ENCODE measurements at regions not wholly inside any gene's neighbourhood (a gene's known extent, or its start where the extent isn't known, plus 50 kb on each side); places are given as distances from the start of the nearest gene placed in this dataset.

DNA sequence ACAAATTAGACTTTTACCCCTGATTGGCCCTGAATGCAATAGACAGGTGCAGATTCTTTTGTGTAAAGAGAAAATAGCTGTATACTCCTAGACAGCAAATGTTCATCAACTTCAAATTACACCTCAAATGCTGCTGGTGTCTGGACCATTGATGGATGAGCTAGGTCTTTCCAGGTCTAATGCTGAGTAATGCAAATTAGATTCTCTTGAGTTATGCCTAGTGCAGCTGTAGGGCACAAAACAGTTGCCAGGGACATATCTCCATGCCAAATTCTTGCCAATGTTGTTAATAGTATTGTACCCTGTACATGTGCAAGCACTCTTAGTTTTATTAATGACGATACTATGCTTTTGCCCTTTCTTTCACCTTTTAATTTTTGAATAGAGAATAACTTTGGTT lies 72.3 kb upstream of the CNTLN start (continued):
- TF ChIP-seq, protein P1, sequence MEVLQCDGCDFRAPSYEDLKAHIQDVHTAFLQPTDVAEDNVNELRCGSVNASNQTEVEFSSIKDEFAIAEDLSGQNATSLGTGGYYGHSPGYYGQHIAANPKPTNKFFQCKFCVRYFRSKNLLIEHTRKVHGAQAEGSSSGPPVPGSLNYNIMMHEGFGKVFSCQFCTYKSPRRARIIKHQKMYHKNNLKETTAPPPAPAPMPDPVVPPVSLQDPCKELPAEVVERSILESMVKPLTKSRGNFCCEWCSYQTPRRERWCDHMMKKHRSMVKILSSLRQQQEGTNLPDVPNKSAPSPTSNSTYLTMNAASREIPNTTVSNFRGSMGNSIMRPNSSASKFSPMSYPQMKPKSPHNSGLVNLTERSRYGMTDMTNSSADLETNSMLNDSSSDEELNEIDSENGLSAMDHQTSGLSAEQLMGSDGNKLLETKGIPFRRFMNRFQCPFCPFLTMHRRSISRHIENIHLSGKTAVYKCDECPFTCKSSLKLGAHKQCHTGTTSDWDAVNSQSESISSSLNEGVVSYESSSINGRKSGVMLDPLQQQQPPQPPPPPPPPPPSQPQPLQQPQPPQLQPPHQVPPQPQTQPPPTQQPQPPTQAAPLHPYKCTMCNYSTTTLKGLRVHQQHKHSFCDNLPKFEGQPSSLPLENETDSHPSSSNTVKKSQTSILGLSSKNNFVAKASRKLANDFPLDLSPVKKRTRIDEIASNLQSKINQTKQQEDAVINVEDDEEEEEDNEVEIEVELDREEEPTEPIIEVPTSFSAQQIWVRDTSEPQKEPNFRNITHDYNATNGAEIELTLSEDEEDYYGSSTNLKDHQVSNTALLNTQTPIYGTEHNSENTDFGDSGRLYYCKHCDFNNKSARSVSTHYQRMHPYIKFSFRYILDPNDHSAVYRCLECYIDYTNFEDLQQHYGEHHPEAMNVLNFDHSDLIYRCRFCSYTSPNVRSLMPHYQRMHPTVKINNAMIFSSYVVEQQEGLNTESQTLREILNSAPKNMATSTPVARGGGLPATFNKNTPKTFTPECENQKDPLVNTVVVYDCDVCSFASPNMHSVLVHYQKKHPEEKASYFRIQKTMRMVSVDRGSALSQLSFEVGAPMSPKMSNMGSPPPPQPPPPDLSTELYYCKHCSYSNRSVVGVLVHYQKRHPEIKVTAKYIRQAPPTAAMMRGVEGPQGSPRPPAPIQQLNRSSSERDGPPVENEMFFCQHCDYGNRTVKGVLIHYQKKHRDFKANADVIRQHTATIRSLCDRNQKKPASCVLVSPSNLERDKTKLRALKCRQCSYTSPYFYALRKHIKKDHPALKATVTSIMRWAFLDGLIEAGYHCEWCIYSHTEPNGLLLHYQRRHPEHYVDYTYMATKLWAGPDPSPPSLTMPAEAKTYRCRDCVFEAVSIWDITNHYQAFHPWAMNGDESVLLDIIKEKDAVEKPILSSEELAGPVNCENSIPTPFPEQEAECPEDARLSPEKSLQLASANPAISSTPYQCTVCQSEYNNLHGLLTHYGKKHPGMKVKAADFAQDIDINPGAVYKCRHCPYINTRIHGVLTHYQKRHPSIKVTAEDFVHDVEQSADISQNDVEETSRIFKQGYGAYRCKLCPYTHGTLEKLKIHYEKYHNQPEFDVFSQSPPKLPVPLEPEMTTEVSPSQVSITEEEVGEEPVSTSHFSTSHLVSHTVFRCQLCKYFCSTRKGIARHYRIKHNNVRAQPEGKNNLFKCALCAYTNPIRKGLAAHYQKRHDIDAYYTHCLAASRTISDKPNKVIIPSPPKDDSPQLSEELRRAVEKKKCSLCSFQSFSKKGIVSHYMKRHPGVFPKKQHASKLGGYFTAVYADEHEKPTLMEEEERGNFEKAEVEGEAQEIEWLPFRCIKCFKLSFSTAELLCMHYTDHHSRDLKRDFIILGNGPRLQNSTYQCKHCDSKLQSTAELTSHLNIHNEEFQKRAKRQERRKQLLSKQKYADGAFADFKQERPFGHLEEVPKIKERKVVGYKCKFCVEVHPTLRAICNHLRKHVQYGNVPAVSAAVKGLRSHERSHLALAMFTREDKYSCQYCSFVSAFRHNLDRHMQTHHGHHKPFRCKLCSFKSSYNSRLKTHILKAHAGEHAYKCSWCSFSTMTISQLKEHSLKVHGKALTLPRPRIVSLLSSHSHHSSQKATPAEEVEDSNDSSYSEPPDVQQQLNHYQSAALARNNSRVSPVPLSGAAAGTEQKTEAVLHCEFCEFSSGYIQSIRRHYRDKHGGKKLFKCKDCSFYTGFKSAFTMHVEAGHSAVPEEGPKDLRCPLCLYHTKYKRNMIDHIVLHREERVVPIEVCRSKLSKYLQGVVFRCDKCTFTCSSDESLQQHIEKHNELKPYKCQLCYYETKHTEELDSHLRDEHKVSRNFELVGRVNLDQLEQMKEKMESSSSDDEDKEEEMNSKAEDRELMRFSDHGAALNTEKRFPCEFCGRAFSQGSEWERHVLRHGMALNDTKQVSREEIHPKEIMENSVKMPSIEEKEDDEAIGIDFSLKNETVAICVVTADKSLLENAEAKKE (CRISPR knock-in tag; IDR thresholded peaks at IDR 0.05), result no peak
- TF ChIP-seq STAT1 (IDR thresholded peaks at IDR 0.05; ENCODE audit: unreplicated experiment), result no peak
- TF ChIP-seq EZH2 (IDR thresholded peaks at IDR 0.05; ENCODE audit: low read depth, unreplicated experiment), result no peak
- TF ChIP-seq NANOG (IDR thresholded peaks at IDR 0.05; ENCODE audit: borderline replicate concordance), result no peak

DNA sequence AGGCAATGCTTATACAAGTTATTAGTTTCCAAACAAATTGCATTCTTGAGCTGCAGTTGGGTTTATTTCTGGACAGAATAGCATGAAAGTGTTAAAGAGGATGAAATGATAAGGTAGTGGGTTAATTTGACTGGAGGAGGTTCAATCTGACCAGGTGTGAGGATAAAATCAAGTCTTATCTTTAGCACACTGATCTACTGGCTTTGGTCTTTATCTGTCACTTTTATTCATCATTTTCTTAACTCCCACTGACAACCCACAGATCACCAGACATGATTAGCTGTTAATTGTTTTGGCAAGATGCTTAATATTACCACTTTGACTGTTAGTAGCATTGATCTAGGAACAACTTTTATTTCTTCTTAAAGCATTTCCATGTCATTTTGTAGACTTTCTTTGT lies 74.4 kb upstream of the CNTLN start:
- no peaks in the 10 kb centered on the region for H3K79me2 ChIP-seq (replicated peaks; ENCODE audit: insufficient read depth)
- H3K4me1 ChIP-seq (ENCODE audit: insufficient read depth), result no peaks in the 10 kb centered on the region
- no peak overlapping the region for H3K4me2 ChIP-seq
- H4K20me1 ChIP-seq (replicated peaks; ENCODE audit: insufficient read depth), result no peaks in the 10 kb centered on the region
- H3K27me3 Mint-ChIP-seq (ENCODE audit: insufficient read depth, low read depth, poor library complexity), result no peaks in the 10 kb centered on the region
- H3K9me2 ChIP-seq (ENCODE audit: insufficient read depth), result no peaks in the 10 kb centered on the region
- no peaks in the 10 kb centered on the region for H3K9me3 Mint-ChIP-seq
- H3K27ac ChIP-seq (ENCODE audit: low read depth), result no peak overlapping the region
- no peak overlapping the region for H2AFZ ChIP-seq
- DNase-seq (ENCODE audit: low spot score), result no peak
- H3K4me3 ChIP-seq, result no peak overlapping the region
- no peaks in the 10 kb centered on the region for H3F3A ChIP-seq (replicated peaks; ENCODE audit: low read depth)
- no peak overlapping the region for H3K27ac Mint-ChIP-seq
- no peak overlapping the region for H3K4me3 Mint-ChIP-seq
- H3K36me3 ChIP-seq (ENCODE audit: insufficient read depth), result no peaks in the 10 kb centered on the region
- no peak for ATAC-seq
- H3K4me1 Mint-ChIP-seq, result no peaks in the 10 kb centered on the region
- no peaks in the 10 kb centered on the region for H3K27me3 ChIP-seq (ENCODE audit: insufficient read depth)
- no peaks in the 10 kb centered on the region for H3K36me3 Mint-ChIP-seq (ENCODE audit: low read depth)
- TF ChIP-seq, protein P2, sequence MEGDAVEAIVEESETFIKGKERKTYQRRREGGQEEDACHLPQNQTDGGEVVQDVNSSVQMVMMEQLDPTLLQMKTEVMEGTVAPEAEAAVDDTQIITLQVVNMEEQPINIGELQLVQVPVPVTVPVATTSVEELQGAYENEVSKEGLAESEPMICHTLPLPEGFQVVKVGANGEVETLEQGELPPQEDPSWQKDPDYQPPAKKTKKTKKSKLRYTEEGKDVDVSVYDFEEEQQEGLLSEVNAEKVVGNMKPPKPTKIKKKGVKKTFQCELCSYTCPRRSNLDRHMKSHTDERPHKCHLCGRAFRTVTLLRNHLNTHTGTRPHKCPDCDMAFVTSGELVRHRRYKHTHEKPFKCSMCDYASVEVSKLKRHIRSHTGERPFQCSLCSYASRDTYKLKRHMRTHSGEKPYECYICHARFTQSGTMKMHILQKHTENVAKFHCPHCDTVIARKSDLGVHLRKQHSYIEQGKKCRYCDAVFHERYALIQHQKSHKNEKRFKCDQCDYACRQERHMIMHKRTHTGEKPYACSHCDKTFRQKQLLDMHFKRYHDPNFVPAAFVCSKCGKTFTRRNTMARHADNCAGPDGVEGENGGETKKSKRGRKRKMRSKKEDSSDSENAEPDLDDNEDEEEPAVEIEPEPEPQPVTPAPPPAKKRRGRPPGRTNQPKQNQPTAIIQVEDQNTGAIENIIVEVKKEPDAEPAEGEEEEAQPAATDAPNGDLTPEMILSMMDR (conservative IDR thresholded peaks at IDR 0.05; ENCODE audit: low read depth in 2 of 2), result no peak
- TF ChIP-seq ZNF114 (CRISPR knock-in tag; IDR thresholded peaks at IDR 0.05), result no peak
- no peak for TF ChIP-seq ZNF331 (CRISPR knock-in tag; IDR thresholded peaks at IDR 0.05; ENCODE audit: low read depth)
- no peak for TF ChIP-seq CREB1 (CRISPR knock-in tag; IDR thresholded peaks at IDR 0.05; ENCODE audit: low read depth)
- TF ChIP-seq NANOG (IDR thresholded peaks at IDR 0.05; ENCODE audit: borderline replicate concordance), result no peak
- TF ChIP-seq, protein P1 (CRISPR knock-in tag; IDR thresholded peaks at IDR 0.05), result no peak
